ENCODE measurements at regions not wholly inside any gene's neighbourhood (a gene's known extent, or its start where the extent isn't known, plus 50 kb on each side); places are given as distances from the start of the nearest gene placed in this dataset.

DNA sequence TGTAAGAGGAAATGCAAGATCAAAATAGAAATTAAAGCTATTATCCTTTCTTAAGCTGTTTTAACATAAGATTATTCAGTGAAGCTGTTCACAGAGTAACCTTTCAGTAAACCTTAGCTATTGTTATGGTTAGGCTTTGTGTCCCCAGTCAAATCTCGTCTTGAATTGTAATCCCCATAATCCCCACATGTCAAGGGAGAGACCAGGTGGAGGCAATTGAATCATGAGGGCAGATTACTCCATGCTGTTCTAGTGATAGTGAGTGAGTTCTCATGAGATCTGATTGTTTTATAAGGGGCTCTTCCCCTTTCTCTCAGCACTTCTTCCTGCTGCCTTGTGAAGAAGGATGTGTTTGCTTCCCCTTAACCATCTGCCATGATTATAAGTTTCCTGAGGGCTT lies 424.4 kb downstream of the DSEL start:
- no peaks in the 10 kb centered on the region for H3K9me3 ChIP-seq (ENCODE audit: control insufficient read depth, low read length)
- WGBS, 2 experiments, result 33 to 43% methylated on average over 1 of the region's 1 CpG
- H3K4me3 ChIP-seq (ENCODE audit: insufficient read depth, low read depth, low read length), result no peak overlapping the region
- H3K27ac ChIP-seq (ENCODE audit: insufficient read depth, low read depth, low read length, poor library complexity, severe bottlenecking), result no peak overlapping the region
- H3K27me3 ChIP-seq (ENCODE audit: control insufficient read depth, insufficient read depth, low read length, poor library complexity, severe bottlenecking), result no peaks in the 10 kb centered on the region
- no peaks in the 10 kb centered on the region for H3K4me1 ChIP-seq (ENCODE audit: control insufficient read depth, insufficient read depth, low read length)
- no peaks in the 10 kb centered on the region for H3K36me3 ChIP-seq (ENCODE audit: control insufficient read depth, insufficient read depth, low read length)

DNA sequence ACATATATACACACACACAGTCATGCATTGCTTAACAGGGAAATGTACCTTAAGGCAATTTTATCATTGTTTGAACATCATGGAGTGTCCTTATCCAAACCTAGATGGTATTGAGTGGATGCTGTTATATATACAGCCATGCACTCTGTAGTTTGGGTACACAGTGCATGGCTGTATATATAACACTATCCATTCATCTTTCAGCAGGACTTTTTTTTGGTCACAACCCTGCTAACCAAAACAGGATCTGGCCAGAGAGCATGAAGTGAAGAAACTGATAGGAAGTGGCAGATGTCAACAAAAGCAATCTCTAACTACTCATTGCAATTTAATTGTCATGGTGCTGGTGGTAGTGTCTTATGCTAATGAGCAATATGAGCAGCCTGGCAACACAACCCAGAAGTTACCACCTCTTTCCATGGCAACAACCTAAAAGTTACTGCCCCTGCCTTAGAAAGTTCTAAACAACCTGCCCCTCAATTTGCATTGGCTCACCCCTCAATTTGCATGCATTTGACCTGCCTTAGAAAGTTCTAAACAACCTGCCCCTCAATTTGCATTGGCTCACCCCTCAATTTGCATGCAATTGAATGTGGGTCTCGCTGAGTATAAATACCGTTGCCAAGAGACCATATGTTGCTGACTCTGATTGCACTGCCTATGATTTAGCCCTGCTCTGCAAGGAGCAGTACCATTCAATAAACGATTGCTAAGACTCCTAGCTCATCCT lies 434.9 kb downstream of the DSEL start:
- no peaks in the 10 kb centered on the region for H3K36me3 ChIP-seq (ENCODE audit: control insufficient read depth, insufficient read depth, low read length)
- no peaks in the 10 kb centered on the region for H3K27me3 ChIP-seq (ENCODE audit: control insufficient read depth, insufficient read depth, low read length, poor library complexity, severe bottlenecking)
- H3K9me3 ChIP-seq (ENCODE audit: control insufficient read depth, low read length), result no peaks in the 10 kb centered on the region
- no peak overlapping the region for H3K27ac ChIP-seq (ENCODE audit: insufficient read depth, low read depth, low read length, poor library complexity, severe bottlenecking)
- no peak overlapping the region for H3K4me3 ChIP-seq (ENCODE audit: insufficient read depth, low read depth, low read length)
- H3K4me1 ChIP-seq (ENCODE audit: control insufficient read depth, insufficient read depth, low read length), result no peaks in the 10 kb centered on the region
- 89 to 91% methylated on average over 3 of the region's 3 CpGs for WGBS, 2 experiments

GRCh38 chr18:67080601-67081000 lies 435.9 kb downstream of the DSEL start:
- Histone ChIP-seq H3K9me3 (ENCODE audit: control insufficient read depth, low read length) (no peaks in the 10 kb centered on the region), H3K36me3 (ENCODE audit: control insufficient read depth, insufficient read depth, low read length) (no peaks in the 10 kb centered on the region), H3K27me3 (ENCODE audit: control insufficient read depth, insufficient read depth, low read length, poor library complexity, severe bottlenecking) (no peaks in the 10 kb centered on the region), H3K4me3 (ENCODE audit: insufficient read depth, low read depth, low read length) (no peak overlapping the region), H3K4me1 (ENCODE audit: control insufficient read depth, insufficient read depth, low read length) (no peaks in the 10 kb centered on the region), H3K27ac (ENCODE audit: insufficient read depth, low read depth, low read length, poor library complexity, severe bottlenecking) (no peak overlapping the region)
- WGBS, 2 experiments, result 93 to 97% methylated on average over 3 to 5 of the region's 5 CpGs

DNA sequence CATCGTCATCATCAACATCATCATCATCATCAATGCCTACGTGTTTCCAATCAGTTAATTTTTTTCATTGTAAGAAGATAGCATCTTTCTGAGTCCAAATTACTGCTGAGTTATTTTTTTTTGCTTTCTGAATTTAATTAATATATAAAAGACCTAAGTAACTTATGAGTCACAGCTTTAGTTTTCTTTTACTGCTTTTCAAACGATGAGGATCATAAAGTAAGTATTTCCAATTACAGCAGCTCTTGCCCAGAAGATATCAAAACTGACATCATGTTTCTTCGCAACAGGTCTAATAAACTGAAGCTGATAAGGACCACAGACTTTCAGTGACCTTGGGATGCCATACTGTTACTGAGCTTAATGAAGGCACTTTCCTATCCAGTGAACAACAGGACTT lies 442.2 kb downstream of the DSEL start:
- Histone ChIP-seq H3K36me3 (ENCODE audit: control insufficient read depth, insufficient read depth, low read length) (no peaks in the 10 kb centered on the region), H3K27ac (ENCODE audit: insufficient read depth, low read depth, low read length, poor library complexity, severe bottlenecking) (no peak overlapping the region), H3K4me3 (ENCODE audit: insufficient read depth, low read depth, low read length) (no peak overlapping the region), H3K4me1 (ENCODE audit: control insufficient read depth, insufficient read depth, low read length) (no peaks in the 10 kb centered on the region), H3K27me3 (ENCODE audit: control insufficient read depth, insufficient read depth, low read length, poor library complexity, severe bottlenecking) (no peaks in the 10 kb centered on the region), H3K9me3 (ENCODE audit: control insufficient read depth, low read length) (no peaks in the 10 kb centered on the region)
- WGBS, 2 experiments, result 72% methylated on average over 3 to 4 of the region's 4 CpGs

GRCh38 chr18:67072791-67073190 lies 443.7 kb downstream of the DSEL start:
- H3K27me3 ChIP-seq (ENCODE audit: control insufficient read depth, insufficient read depth, low read length, poor library complexity, severe bottlenecking), result no peaks in the 10 kb centered on the region
- no peak overlapping the region for H3K27ac ChIP-seq (ENCODE audit: insufficient read depth, low read depth, low read length, poor library complexity, severe bottlenecking)
- H3K9me3 ChIP-seq (ENCODE audit: control insufficient read depth, low read length), result no peaks in the 10 kb centered on the region
- WGBS, 2 experiments, result 91 to 92% methylated on average over 2 of the region's 2 CpGs
- H3K36me3 ChIP-seq (ENCODE audit: control insufficient read depth, insufficient read depth, low read length), result no peaks in the 10 kb centered on the region
- no peaks in the 10 kb centered on the region for H3K4me1 ChIP-seq (ENCODE audit: control insufficient read depth, insufficient read depth, low read length)
- no peak overlapping the region for H3K4me3 ChIP-seq (ENCODE audit: insufficient read depth, low read depth, low read length)

DNA sequence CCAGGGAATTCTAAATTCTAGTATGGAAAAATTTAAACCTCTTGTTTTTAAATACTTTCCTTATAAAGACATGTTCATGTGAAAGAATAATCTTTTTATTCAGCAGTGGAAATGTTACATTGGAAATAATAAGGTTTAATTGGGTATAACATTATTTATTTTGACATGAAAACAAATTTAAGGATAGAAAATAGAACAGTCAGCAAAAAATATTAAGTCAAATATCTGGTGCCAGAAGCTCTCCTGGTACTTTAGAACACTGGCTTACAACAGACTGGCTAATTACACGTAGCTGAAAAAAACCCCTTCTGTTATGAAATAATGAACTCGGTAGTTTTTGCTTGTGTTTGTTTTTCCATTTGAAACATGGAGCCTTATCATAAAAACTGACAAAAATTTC lies 447.9 kb downstream of the DSEL start:
- Histone ChIP-seq H3K4me1 (ENCODE audit: control insufficient read depth, insufficient read depth, low read length) (no peaks in the 10 kb centered on the region), H3K27me3 (ENCODE audit: control insufficient read depth, insufficient read depth, low read length, poor library complexity, severe bottlenecking) (no peaks in the 10 kb centered on the region), H3K27ac (ENCODE audit: insufficient read depth, low read depth, low read length, poor library complexity, severe bottlenecking) (no peak overlapping the region), H3K9me3 (ENCODE audit: control insufficient read depth, low read length) (no peaks in the 10 kb centered on the region), H3K4me3 (ENCODE audit: insufficient read depth, low read depth, low read length) (no peak overlapping the region), H3K36me3 (ENCODE audit: control insufficient read depth, insufficient read depth, low read length) (no peaks in the 10 kb centered on the region)
- WGBS, 2 experiments, result 95 to 100% methylated on average over 1 to 2 of the region's 2 CpGs

DNA sequence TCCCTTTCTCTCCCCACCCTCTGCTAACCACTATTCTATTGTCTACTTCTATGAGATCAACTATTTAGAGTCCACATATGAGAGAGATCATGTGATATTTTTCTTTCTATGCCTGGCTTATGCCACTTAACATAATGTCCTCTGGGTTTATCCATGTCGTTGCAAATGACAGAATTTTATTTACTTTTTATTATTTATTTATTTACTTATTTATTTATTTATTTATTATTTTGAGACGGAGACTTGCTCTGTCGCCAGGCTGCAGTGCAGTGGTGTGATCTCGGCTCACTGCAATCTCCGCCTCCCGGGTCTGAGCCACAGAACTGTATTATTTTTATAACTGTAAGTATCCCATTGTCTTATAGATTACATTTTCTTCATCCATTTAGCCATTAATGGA lies 443.4 kb upstream of the CDH19 start:
- H3K27me3 ChIP-seq (ENCODE audit: control insufficient read depth, insufficient read depth, low read length, poor library complexity, severe bottlenecking), result no peaks in the 10 kb centered on the region
- H3K9me3 ChIP-seq (ENCODE audit: control insufficient read depth, low read length), result no peaks in the 10 kb centered on the region
- H3K4me3 ChIP-seq (ENCODE audit: insufficient read depth, low read depth, low read length), result no peak overlapping the region
- H3K36me3 ChIP-seq (ENCODE audit: control insufficient read depth, insufficient read depth, low read length), result no peaks in the 10 kb centered on the region
- 87 to 93% methylated on average over 3 to 4 of the region's 6 CpGs for WGBS, 2 experiments
- H3K27ac ChIP-seq (ENCODE audit: insufficient read depth, low read depth, low read length, poor library complexity, severe bottlenecking), result no peak overlapping the region
- no peaks in the 10 kb centered on the region for H3K4me1 ChIP-seq (ENCODE audit: control insufficient read depth, insufficient read depth, low read length)

GRCh38 chr18:67043276-67043675 lies 439.4 kb upstream of the CDH19 start:
- Histone ChIP-seq H3K9me3 (ENCODE audit: control insufficient read depth, low read length) (no peaks in the 10 kb centered on the region), H3K36me3 (ENCODE audit: control insufficient read depth, insufficient read depth, low read length) (no peaks in the 10 kb centered on the region), H3K4me1 (ENCODE audit: control insufficient read depth, insufficient read depth, low read length) (no peaks in the 10 kb centered on the region), H3K27ac (ENCODE audit: insufficient read depth, low read depth, low read length, poor library complexity, severe bottlenecking) (no peak overlapping the region), H3K27me3 (ENCODE audit: control insufficient read depth, insufficient read depth, low read length, poor library complexity, severe bottlenecking) (no peaks in the 10 kb centered on the region), H3K4me3 (ENCODE audit: insufficient read depth, low read depth, low read length) (no peak overlapping the region)
- 95% methylated on average over 11 of the region's 11 CpGs for WGBS, 2 experiments

DNA sequence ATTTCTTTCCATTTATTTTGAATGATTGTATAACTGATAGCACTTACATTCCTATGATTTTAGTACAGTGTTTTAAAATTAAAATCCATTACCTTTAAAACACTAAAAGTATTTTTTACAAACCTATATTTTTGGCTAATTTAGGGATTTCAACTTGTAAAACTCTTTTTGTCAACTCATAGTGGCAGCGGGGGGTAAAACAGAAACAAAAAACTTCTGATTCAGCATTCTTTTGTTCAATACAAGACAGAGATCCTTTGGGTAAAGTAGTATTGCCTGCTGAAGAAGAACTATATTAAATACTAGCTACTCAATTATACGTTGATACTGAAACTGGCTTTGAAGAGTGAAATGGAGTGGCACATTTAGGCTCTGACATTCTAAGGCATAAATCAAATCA lies 437.4 kb upstream of the CDH19 start:
- Histone ChIP-seq H3K9me3 (ENCODE audit: control insufficient read depth, low read length) (no peaks in the 10 kb centered on the region), H3K27me3 (ENCODE audit: control insufficient read depth, insufficient read depth, low read length, poor library complexity, severe bottlenecking) (no peaks in the 10 kb centered on the region), H3K36me3 (ENCODE audit: control insufficient read depth, insufficient read depth, low read length) (no peaks in the 10 kb centered on the region), H3K4me3 (ENCODE audit: insufficient read depth, low read depth, low read length) (no peak overlapping the region), H3K4me1 (ENCODE audit: control insufficient read depth, insufficient read depth, low read length) (no peaks in the 10 kb centered on the region), H3K27ac (ENCODE audit: insufficient read depth, low read depth, low read length, poor library complexity, severe bottlenecking) (no peak overlapping the region)
- 75 to 83% methylated on average over 1 to 2 of the region's 2 CpGs for WGBS, 2 experiments

DNA sequence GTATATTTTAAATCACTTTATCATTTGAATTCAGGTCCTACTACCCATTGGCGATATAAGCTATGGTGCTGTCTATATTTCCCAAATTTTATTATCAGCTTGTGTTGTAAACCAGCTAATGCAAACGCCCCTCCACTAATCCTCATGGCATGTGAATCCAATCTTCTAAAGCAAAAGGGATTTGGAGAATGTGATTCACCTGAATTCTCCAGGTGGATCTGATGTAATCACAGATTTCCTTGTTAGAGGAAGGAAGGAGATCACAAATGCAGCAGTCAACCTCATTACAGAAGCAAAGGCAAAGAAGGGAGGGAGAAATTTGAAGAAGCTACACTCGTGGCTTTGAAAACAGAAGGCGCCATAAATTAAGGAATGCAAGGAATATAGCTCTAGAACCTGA lies 431.1 kb upstream of the CDH19 start:
- 65 to 71% methylated on average over 4 of the region's 4 CpGs for WGBS, 2 experiments
- H3K4me3 ChIP-seq (ENCODE audit: insufficient read depth, low read depth, low read length), result no peak overlapping the region
- no peak overlapping the region for H3K27ac ChIP-seq (ENCODE audit: insufficient read depth, low read depth, low read length, poor library complexity, severe bottlenecking)
- no peaks in the 10 kb centered on the region for H3K27me3 ChIP-seq (ENCODE audit: control insufficient read depth, insufficient read depth, low read length, poor library complexity, severe bottlenecking)
- H3K4me1 ChIP-seq (ENCODE audit: control insufficient read depth, insufficient read depth, low read length), result no peaks in the 10 kb centered on the region
- no peaks in the 10 kb centered on the region for H3K9me3 ChIP-seq (ENCODE audit: control insufficient read depth, low read length)
- H3K36me3 ChIP-seq (ENCODE audit: control insufficient read depth, insufficient read depth, low read length), result no peaks in the 10 kb centered on the region

DNA sequence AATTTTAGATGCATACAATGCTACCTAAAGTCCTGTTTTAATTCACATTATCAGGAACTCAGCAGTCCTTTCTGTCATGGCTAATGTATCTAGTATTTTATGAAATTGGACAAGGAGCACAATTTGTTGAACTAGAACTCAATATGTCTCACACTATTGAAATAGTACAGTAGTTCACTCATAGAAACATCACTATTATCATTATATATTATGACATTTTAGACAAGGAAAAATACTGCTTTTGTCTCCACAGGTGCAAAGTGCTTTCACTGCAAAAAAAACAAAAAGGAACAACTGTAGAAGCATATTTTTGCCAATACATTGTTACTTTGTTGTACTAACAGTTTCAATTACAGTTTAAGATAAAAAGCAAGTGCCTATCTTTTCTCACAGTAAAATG lies 419.2 kb upstream of the CDH19 start:
- Histone ChIP-seq H3K36me3 (ENCODE audit: control insufficient read depth, insufficient read depth, low read length) (no peaks in the 10 kb centered on the region), H3K27me3 (ENCODE audit: control insufficient read depth, insufficient read depth, low read length, poor library complexity, severe bottlenecking) (no peaks in the 10 kb centered on the region), H3K4me3 (ENCODE audit: insufficient read depth, low read depth, low read length) (no peak overlapping the region)

More for the DNA sequence above, 419.2 kb upstream of the CDH19 start:
- Histone ChIP-seq H3K4me1 (ENCODE audit: control insufficient read depth, insufficient read depth, low read length) (no peaks in the 10 kb centered on the region), H3K27ac (ENCODE audit: insufficient read depth, low read depth, low read length, poor library complexity, severe bottlenecking) (no peak overlapping the region), H3K9me3 (ENCODE audit: control insufficient read depth, low read length) (no peaks in the 10 kb centered on the region)

Measured in ectodermal cell (in vitro differentiated cells).